IPS DF 19.7 (cell line): ENCODE measurements at regions not wholly inside any gene's neighbourhood (a gene's known extent, or its start where the extent isn't known, plus 50 kb on each side); places are given as distances from the start of the nearest gene placed in this dataset.
"Not testable (repeated sequence)": the region's sequence is repeated elsewhere in the genome, so short reads cannot be mapped to it uniquely, and the experiment has no call there.

Experiments used
- DNase-seq: peaks from one replicate; pipeline ENCODE4 v3.0.0-alpha.2; 2013; ENCODE audit warnings: low read depth, low spot score

GRCh38 chr15:54749461-54749860 is 447.3 kb downstream of the RSL24D1 start:
- DNase-seq = not testable (repeated sequence)

GRCh38 chr15:54722342-54722986 is 474.3 kb downstream of the RSL24D1 start:
- no peak for DNase-seq

GRCh38 chr15:54719325-54719724 is 477.4 kb downstream of the RSL24D1 start:
- DNase-seq = no peak

GRCh38 chr15:54707805-54708752 is 488.7 kb downstream of the RSL24D1 start:
- no peak for DNase-seq

- no peak for DNase-seq
Observed at GRCh38 chr15:54687628-54688027, 509.1 kb downstream of the RSL24D1 start.
